GM04504 (cell line): ENCODE measurements at regions not wholly inside any gene's neighbourhood (a gene's known extent, or its start where the extent isn't known, plus 50 kb on each side); places are given as distances from the start of the nearest gene placed in this dataset.

ENCODE experiments used
- DNase-seq: peaks from one replicate; pipeline ENCODE4 v3.0.0-alpha.2; 2012; ENCODE audit warnings: low read depth

DNA sequence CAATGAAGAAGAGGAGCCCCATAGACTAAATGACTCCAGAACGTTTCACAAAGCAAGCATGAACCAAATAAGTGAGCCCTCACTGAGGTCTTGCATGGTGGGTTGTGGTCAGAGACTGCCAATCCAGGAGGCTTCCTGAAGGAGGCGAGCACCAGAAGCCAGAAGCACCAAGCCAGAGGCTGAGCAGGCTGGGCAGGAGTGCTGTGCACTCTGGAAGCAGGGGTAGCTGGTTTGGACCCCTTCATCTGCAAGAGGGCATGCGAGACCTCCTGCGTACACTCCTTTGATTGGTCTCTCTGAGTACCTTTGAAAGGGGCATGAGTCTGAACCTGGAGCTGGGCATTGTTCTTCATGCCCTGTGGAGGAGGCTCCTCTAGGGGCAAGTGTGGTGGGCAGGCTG, 192.5 kb downstream of the HAUS1 start:
- DNase-seq: no peak

DNA sequence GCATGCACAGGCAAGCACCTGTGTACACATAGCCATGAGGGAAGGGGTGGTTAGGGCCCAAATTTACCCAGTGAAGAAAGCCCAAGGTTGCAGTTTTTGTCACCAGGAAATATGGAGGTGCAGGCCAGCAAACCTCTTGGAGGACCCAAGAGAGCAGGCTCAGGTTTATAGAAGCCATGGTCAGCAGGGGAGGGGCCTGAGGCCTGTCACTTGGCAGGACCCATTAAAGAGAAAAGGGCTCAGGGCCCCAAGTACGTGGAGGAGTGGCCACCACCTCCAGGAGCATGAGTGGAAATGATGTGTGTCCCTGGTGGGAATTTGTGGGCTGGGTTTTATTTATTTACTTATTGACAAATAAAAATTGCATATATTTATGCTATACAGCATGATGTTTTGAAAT, 192.9 kb downstream of the HAUS1 start:
- no peak for DNase-seq

DNA sequence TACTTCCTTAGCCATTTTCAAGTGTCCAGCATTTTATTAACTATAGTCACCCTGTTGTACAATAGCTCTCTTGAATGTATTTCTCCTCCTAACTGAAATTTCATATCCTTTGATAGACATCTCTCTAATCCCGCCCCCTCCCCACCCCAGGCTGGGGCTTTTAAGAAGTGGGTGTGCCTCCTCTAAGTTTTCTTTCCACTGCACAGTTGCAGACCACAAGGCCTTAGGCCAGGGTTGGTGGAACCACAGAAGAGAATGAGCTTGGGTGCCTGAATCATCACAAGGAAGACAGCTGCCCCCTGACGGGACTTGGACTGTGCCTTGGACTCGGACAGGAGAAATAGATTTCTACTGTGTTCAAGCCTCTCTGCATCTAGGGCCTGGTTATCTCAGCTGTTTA, 193.4 kb downstream of the HAUS1 start:
- DNase-seq: no peak

DNA sequence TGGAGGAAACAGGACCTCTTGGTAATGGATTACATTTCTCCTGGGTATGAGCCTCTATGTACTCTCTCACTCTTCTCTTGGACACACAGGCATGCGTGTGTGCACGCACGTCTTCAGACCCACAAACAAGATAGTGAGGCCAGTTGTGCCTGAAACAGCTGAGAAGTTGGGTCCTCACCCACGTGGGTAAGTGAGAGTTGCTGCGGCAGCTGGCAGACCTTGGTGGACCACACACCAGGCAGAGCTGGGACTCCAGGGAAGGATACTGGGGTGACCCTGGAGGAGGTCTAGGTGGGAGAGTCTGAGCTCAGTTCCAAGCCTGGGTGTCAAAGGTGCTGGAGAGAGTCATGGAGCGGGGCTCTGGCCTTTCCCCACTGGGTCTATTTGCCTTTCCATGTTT, 194.3 kb downstream of the HAUS1 start:
- no peak for DNase-seq

DNA sequence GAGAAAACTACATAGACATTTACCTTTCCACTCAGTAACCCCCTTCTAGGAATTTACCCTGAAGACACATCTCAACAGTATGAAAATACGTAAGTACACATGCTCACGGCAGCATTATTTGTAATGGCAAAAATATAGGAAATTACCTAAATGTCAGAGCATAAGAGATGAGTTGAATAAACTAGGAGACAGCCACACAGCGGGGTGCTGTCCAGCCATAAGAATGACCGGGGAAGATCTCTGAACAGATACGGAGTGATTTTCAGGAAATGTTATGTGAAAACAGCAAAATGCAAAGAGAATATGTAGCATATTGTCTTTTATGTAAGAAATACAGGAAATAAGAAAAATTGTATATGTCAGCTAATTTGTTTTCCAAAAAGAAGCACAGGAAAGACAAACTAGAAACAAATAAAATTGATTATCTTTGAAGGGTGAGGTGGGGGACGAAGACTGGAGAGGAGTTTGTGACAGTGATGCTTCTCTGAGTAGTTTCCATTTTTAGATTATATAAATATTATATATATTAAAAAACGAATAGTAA, 195.4 kb downstream of the HAUS1 start:
- no peak for DNase-seq

DNA sequence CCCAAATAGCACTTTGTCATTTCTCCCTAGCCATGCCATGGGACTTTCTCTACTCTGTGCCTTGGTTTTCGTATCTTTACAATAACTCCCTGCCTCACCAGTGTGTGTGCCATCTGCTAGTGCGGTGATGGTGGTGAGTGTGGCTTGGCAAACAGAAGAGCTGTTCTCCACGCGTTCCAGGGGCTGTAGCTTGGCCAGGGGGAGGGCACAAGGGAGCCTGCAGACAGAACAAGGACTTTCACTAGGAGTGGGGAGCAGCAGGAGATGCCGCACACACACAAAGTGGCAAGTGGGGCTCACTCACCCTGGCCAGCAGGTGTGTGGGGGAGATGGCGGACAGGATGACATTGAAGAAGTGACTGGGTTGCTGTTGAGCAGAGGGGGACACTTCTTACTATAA, 196.9 kb downstream of the HAUS1 start:
- no peak for DNase-seq

DNA sequence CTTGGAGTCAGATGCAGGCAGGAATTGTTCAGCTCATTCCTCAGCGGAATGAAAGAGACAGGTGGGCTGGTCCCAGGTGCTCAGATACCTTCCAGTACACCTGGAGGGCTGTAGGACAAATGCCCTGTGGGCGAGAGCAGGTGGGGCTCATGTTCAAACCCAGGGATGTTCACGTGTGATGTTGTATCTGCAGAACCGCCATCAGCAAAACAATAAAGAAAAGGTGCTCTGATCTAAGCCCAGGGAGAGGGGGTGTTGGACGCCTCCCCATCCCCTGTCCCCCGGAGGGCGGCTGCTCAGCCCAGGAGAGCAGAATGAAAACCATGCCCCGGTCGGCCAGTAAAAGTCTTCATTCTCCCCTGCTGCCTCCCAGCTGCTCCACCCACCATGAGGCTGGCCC, 197.4 kb downstream of the HAUS1 start:
- DNase-seq: no peak

DNA sequence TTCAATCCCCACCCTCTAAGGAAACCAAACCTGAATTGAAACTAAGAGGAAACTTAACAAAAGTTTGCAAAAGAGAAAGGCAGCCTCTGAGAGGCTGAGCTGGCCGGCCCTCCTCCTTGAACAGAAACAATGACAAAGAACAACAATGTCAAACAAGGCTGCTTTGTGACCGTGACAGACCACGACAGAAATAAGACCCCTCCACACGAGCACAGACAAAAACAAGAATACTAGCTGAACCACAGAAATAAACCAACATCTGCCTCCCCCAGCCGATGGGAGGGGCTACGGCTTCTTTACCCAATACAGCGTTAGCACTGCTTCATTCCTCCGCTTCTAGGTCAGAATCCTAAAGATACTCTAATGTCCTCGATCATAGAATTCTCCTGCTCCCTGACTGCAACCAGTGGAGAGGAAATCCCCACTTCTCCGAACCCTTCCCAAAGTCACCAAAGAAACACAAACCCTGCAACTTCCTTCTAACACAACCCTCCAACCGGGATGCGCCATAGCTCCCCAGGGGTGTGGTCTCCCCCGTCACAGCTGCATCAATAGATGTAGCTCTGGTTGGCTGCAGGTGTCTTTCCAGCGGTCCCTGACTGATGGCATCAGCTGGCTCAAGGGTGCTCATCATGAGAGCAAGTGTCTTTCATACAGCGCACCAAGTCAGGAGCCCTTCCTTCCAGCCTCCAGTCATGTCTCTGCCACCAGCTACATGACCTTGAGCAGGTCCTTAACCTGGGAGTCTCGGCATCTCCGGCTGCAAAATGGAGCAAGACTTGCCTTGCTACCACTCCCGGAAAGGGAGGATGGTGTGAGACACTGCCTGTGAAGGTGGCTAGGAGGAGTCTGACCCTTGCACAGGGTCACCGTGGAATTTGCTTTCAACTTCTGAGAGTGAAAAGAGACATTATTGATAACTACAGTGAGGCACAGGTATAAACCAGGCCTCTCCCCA, 198.6 kb downstream of the HAUS1 start:
- DNase-seq: no peak

DNA sequence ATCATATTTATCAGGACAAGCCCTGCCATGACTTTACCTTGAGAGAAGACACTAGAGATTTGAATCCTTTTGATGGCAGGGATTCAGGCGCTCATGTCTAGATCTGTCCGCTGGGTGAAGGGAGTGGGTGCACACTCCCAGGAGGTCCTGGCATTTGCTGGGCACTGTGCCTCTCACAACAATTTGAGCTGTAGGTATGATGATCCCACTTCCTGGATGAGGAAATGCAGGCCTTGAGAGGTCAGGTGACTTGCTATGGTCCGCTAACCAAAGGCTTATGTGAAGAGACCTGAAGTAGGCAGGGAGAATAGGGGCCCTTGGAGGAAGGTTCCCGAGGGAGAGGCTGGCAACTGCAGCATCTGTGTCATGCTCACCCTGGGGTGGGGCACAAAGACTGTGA, 206.1 kb downstream of the HAUS1 start:
- no peak for DNase-seq

DNA sequence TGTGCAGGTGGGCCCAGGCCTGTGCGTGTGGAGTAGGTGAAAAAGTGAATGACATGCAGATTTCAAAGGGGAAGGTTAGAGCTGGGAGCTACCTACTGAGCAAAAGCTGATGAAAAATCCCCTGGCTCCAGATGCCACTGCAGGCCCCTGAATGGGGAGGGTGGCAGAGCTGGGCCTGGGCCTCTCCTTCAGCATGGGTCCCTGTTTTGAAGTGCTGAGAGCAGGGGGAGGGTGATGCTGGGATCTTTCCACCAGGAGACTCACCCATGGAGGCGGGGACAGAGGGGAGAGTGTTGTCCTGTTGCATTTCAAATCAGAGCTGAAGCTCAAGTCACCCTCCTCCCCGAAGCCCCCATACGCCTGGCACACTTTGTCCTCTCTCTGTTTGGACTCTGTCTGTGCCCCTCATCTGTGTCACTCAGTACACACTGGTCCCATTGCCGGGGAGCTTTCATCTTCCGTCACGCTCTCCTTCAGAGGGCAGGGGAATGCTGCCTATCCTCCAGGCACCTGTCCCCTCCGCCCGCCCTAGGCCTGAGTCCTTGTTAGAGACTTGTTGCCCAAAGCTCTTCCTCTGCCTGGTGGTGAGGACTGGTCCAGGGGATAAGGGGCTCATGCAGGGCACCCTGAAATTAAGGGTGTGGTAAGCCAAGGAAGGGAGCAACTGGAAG, 206.6 kb downstream of the HAUS1 start:
- no peak for DNase-seq

DNA sequence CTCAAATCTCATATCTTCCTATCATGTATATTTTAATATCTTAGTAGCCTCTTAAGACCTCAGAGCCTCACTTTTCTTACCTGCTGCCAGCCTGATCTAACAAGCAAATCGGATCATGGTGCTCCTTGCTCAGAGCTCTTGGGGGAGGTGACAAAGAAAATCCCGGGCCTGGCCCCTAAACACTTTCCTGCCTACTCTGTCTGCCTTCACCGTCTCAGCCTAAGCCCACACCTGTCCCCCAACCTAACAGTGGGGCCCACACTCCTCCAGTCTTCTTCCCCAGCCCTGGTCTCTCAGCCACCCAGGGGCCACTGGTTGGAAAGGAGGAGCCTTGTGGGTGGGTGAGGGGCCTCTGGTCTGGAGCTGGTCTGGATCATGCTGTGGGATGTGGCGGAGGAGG, 207.3 kb downstream of the HAUS1 start:
- DNase-seq: no peak

DNA sequence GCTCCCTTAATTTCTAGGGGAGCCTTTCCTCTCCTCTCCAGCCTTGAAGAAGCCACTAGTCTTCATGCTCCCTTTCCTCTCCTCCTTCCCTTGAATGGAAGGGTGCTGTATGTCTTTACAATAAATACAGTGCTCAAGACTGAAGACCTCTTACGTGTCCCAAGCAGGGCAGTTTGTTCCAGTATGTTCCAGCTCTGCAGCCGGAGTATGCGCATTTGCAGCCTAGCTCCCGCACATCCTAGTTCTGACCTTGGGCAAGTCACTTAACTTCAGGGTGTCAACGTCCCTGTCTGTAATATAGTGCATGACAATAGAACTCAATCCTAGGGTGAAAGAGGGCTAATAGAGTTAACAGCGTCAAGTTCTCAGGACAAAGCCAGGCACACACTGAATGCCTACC, 208.0 kb downstream of the HAUS1 start:
- DNase-seq: no peak

DNA sequence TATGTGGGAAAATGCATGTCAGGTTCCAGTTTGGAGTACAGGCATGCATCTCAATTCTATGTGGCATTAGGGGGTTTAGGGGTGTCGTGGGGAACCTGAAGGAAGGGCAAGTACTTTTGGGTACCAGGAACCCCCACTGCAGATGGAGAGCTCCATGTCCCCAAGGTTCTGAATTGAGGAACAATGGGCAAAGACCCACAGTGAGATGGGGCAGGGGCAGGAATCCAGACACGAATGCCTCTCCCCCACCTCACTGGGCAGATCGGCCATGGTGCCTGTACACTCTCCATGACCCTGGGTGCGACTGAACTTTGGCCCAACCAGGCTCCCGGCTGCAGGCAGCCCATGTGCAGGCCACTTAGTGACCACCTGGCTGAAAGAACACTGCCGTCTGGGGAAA, 209.3 kb downstream of the HAUS1 start:
- no peak for DNase-seq

DNA sequence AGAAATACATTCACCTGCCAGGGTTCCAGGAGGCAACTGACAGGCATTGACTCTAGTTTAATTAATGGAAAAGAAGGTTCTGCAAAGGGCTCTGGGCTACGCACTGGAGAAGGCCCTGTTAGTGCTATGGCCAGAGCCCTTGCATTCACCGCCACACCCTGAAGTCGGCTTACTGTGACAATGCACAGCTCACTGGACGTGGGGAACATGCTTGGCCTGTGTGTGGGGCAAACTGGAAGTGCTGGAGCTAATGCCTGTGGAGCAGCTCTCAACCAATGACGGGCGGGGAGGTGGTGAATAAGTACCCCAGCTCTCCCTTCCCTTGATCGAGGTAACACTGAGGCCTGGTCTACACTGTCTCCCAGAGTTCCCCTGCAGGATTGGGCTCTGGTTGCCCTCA, 209.8 kb downstream of the HAUS1 start:
- no peak for DNase-seq

DNA sequence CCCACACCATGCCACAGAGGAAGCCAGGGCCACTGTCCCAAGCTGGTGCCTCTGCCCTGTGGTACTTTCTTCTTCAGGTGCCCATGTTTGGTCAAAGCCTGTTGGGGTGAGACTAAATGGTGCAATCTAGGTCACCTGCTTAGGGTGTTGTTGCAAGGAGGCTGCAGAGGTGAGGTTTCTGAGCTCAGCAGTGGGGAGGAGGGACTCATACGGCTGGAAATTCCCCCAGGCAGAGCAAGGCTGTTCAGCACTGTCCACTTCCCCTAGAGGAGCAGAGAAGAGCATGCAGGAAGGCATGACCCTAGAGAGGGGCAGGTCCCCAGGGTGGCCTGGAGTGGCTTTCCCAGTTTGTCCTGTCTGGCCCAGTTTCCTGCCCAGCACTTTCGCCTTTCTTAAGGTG, 211.0 kb downstream of the HAUS1 start:
- no peak for DNase-seq

DNA sequence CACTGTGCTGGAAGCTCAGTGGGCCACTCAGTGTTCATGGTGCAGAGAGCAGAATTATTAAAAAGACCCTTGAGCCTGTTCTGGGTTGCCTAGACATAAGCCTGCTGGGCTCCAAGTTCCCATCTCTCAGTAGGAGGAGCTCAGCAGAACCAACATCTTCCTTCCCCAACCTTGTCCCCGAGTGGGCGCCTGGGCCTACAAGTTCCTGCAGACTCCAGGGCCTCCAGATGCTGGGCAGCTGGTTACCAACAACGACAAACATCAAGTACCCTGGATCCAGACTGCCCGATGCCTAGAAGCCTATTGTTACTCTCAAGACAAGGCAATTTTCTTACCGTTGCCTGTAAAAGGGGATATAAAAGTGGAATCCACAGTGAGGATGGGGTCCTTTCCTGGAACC, 214.2 kb downstream of the HAUS1 start:
- no peak for DNase-seq

DNA sequence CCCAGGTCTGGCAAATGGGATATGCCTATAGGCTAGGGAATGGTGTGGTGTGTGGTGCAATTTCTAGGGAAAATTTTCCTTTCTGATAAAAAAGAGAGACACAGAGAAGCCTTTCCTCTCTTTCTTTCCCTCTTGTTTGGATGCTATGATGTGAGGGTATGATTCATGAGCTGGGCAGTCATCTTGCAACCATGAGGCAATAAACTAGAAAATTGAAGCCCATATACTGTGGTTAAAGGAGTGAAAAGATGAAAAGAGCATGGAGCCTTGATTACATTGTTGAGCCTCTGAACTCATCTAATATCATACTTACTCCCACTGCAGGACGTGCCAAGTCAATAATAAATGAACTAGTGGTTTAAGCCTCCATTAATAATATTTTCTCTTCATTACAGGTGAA, 215.6 kb downstream of the HAUS1 start:
- DNase-seq: no peak

DNA sequence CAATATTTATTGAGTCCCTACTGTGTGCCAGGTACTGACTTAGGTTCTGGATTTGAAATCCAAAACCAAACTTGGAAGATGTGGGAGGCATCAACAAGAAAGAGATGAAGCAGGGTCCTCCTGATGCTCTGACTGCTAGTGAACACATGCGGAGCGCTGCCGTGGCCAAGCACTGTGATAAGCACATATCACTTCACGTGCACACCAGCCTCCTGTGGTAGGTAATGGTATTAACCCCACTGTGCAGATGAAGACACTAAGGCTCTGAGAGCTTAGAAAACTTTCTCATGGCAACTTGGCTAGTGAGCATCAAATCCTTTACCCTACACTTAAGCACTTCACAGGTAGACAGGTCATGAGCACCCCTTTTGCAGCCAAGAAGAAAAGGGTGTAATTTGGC, 216.1 kb downstream of the HAUS1 start:
- DNase-seq: no peak

DNA sequence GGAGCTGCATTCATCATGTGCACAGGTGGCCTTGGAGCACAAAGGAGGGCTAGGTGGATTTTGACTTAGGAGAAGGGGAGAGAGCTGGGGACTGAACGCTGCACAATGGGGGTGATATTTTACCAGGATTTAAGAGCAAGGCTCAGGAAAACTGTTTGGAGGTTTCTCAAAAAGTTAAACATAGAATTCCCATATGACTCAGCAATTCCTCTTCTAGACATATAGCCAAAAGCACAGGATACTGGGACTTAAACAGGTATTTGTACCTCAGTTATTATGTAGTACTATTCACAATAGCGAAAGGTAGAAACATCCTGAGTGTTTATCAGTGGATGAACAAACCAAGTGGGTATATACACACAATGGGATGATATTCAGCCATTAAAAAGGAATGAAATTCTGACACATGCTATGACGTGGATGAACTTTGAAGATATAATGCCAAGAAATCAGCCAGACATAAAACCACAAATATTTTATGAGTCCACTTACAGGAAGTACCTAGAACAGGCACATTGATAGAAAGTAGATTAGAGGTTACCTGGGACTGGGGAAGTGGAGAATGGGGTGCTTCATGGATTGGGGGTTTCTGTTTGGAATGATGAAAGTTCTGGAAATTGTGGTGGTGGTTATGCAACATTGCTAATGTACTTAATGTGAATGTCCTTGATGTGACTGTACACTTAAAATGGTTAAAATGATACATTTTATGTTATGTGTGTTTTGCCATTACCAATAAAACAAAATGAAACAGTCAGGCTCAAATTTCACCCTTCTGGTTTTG, 216.9 kb downstream of the HAUS1 start:
- DNase-seq: peak; percentile 31

DNA sequence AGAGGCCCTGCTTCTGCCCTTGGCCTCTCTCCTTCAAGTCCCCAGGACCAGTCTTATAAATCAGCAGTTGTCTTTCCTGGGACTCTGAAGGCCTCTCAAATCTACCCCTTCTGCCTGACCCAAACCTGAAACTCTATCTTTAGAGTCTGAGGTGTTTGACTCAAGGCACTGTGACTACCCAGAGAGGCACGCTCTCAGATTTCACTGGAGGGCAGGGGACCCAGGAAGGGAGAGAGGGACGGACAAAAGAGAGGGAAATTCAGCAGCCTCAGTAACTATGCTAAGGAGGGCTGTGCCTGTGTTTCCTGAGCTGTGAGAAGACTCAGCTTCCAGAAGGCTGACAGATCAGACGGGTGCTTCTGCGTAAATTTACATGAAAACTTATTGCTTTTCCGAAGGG, 217.8 kb downstream of the HAUS1 start:
- DNase-seq: no peak

DNA sequence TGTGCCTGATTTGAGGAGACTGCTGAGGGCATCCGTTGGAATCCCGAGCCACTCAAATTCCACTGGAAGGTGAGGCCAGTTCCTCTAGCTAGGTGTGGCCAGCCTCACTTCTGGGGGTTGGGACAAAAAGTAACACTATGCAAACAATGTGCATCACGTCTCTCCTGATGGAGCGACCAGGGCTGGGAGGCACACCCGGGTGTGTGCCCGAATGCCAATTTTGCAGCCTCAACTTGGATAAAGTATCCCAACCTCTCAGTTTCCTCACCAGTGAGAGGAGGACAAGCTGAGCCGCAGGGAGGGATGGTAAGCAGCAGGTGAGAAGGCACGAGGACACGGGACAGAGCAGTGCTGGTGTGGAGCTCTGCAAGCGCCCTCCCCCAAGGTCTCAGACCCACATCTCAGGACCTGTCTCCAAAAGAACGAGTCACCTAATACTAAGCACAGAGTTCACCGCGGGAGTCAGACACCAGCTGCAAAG, 218.3 kb downstream of the HAUS1 start:
- DNase-seq: no peak

DNA sequence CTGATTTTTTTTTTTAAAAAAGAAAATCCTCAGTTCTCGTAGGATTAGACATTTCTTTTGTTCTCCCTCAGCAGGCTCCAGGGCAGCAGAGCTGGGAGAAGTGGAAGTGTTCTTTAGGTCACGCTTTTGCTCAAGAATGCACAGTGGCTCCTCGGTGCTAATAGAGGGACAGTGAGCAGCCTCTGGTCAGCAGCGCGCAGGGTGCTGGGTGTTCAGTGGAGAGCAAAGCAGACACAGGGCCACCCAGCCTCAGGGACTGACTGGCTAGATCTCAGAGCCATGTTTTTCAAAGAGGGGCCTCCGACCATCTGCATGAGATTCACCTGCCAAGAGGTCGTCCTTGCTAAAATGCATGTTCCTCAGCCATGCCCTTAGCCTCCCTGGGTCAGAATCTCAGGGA, 218.8 kb downstream of the HAUS1 start:
- DNase-seq: no peak
